Left renal cortex interstitium (tissue), 4 donors: ENCODE measurements at regions not wholly inside any gene's neighbourhood (a gene's known extent, or its start where the extent isn't known, plus 50 kb on each side); places are given as distances from the start of the nearest gene placed in this dataset.

Experiments used
- DNase-seq, 4 donors: peaks; one replicate each; pipeline ENCODE4 v3.0.0-alpha.2; 2013; ENCODE audit warnings: low read depth in 4 of 4, low spot score in 2 of 4, missing footprints in 1 of 4

- no peak for DNase-seq
Measured at GRCh38 chr11:32262367-32262766, 171.5 kb downstream of the RCN1 start.

GRCh38 chr11:32265911-32266310 is 169.4 kb downstream of the WT1 start:
- no peak for DNase-seq

GRCh38 chr11:32266601-32267000 is 168.7 kb downstream of the WT1 start:
- DNase-seq: no peak

- no peak for DNase-seq
Measured at GRCh38 chr11:32267679-32268187, 167.6 kb downstream of the WT1 start.

GRCh38 chr11:32273931-32274330 is 161.4 kb downstream of the WT1 start:
- no peak for DNase-seq

GRCh38 chr11:32279672-32280071 is 155.7 kb downstream of the WT1 start:
- no peak for DNase-seq

- DNase-seq: no peak
Measured at GRCh38 chr11:32280339-32280738, 155.0 kb downstream of the WT1 start.

GRCh38 chr11:32288276-32288675 is 147.1 kb downstream of the WT1 start:
- DNase-seq: no peak

GRCh38 chr11:32289701-32290100 is 145.6 kb downstream of the WT1 start:
- DNase-seq: no peak

- DNase-seq: no peak
Measured at GRCh38 chr11:32290783-32291182, 144.6 kb downstream of the WT1 start.

- no peak for DNase-seq
Measured at GRCh38 chr11:32297611-32298011, 137.7 kb downstream of the WT1 start.

GRCh38 chr11:32302826-32303225 is 132.5 kb downstream of the WT1 start:
- DNase-seq: no peak

GRCh38 chr11:32304521-32304920 is 130.8 kb downstream of the WT1 start:
- no peak for DNase-seq

GRCh38 chr11:32305460-32305859 is 129.9 kb downstream of the WT1 start:
- DNase-seq: no peak

GRCh38 chr11:32307471-32307870 is 127.9 kb downstream of the WT1 start:
- DNase-seq: no peak

GRCh38 chr11:32307913-32308312 is 127.4 kb downstream of the WT1 start:
- DNase-seq: no peak

- DNase-seq: no peak
Measured at GRCh38 chr11:32309530-32310213, 125.7 kb downstream of the WT1 start.

- no peak for DNase-seq
Measured at GRCh38 chr11:32310214-32310601, 125.1 kb downstream of the WT1 start.

GRCh38 chr11:32311346-32312065 is 123.8 kb downstream of the WT1 start:
- DNase-seq: no peak

GRCh38 chr11:32312206-32312817 is 123.0 kb downstream of the WT1 start:
- DNase-seq: no peak

- DNase-seq: no peak
Measured at GRCh38 chr11:32312865-32313403, 122.4 kb downstream of the WT1 start.
